Transverse colon (tissue), 4 donors: ENCODE measurements at regions not wholly inside any gene's neighbourhood (a gene's known extent, or its start where the extent isn't known, plus 50 kb on each side); places are given as distances from the start of the nearest gene placed in this dataset.

Source experiments
- CTCF ChIP-seq, 5 experiments: fragments of 200-600 bp in 3 of 5; fragments of 450-650 bp in 2 of 5; sonication (generic) in 3 of 5; IDR thresholded peaks; 1 replicate in 2 of 5; 2 replicates in 3 of 5; pipeline ENCODE4 v1.5.1; 2016 to 2017; ENCODE audit warnings: antibody characterized with exemption in 5 of 5, inconsistent platforms in 3 of 5, mild to moderate bottlenecking in 2 of 5, moderate library complexity in 1 of 5
- EP300 ChIP-seq: sonication (generic); formaldehyde crosslinking; IDR thresholded peaks from one replicate; pipeline ENCODE4 v1.6.1; 2017; ENCODE audit warnings: antibody characterized with exemption, low read depth
- POLR2A ChIP-seq: fragments of 450-650 bp; IDR thresholded peaks from one replicate; pipeline ENCODE4 v1.6.1; 2016; ENCODE audit warnings: antibody characterized with exemption, mild to moderate bottlenecking, moderate library complexity
- POLR2AphosphoS5 ChIP-seq, 3 donors: sonication (generic); formaldehyde crosslinking; IDR thresholded peaks; one replicate each; pipeline ENCODE4 v1.6.1; 2016; ENCODE audit warnings: antibody characterized with exemption in 3 of 3

- TF ChIP-seq CTCF (IDR thresholded peaks at IDR 0.05) (no peak), POLR2A (no peak), POLR2AphosphoS5 (IDR thresholded peaks at IDR 0.05) (no peak), EP300 (no peak)
Measured at GRCh38 chr5:2603272-2603575, 148.3 kb downstream of the IRX2 start.
